Natural killer cell (primary cell): ENCODE measurements at regions not wholly inside any gene's neighbourhood (a gene's known extent, or its start where the extent isn't known, plus 50 kb on each side); places are given as distances from the start of the nearest gene placed in this dataset.
"Not testable (repeated sequence)": the region's sequence is repeated elsewhere in the genome, so short reads cannot be mapped to it uniquely, and the experiment has no call there.

Experiments
- ATAC-seq, 3 donors: fragments of 150-1000 bp in 2 of 3; fragments of 200-7000 bp in 1 of 3; cut with Tn5 transposase; 1 replicate in 1 of 3; 2 replicates in 2 of 3; pipeline ENCODE4 v1.10.0; 2021; ENCODE audit warnings: mild to moderate bottlenecking in 2 of 3, moderate library complexity in 2 of 3
- DNase-seq, 2 donors: peaks; one replicate each; pipeline versions ENCODE4 v3.0.0 to v3.0.0-alpha.2; 2013 to 2021; ENCODE audit warnings: mixed read lengths in 1 of 2
- H3K27ac ChIP-seq: one replicate; pipeline ENCODE4 v1.5.1; 2013; ENCODE audit warnings: mild to moderate bottlenecking, low read length
- H3K27me3 ChIP-seq: one replicate; pipeline ENCODE4 v1.6.1; 2013; ENCODE audit warnings: low read length; ENCODE audit not compliant: control insufficient read depth, insufficient read depth
- H3K36me3 ChIP-seq: one replicate; pipeline ENCODE4 v1.6.1; 2013; ENCODE audit warnings: low read length; ENCODE audit not compliant: control insufficient read depth, insufficient read depth
- H3K4me1 ChIP-seq: one replicate; pipeline ENCODE4 v1.6.1; 2013; ENCODE audit warnings: low read length; ENCODE audit not compliant: control insufficient read depth, insufficient read depth
- H3K4me3 ChIP-seq: one replicate; pipeline ENCODE4 v1.5.1; 2013; ENCODE audit warnings: low read length
- H3K9me3 ChIP-seq: one replicate; pipeline ENCODE4 v1.6.1; 2013; ENCODE audit warnings: low read length; ENCODE audit not compliant: control insufficient read depth, insufficient read depth
- H3K27ac Mint-ChIP-seq, 2 donors: one replicate each; pipeline ENCODE4 v1.8.0; 2022; ENCODE audit warnings: mild to moderate bottlenecking in 2 of 2, mixed read lengths in 2 of 2, moderate library complexity in 1 of 2
- H3K27me3 Mint-ChIP-seq, 2 donors: one replicate each; pipeline ENCODE4 v1.8.0; 2022; ENCODE audit warnings: low read depth in 2 of 2, mixed read lengths in 2 of 2
- H3K36me3 Mint-ChIP-seq: one replicate; pipeline ENCODE4 v1.8.0; 2022; ENCODE audit warnings: mixed read lengths
- H3K4me1 Mint-ChIP-seq, 2 donors: one replicate each; pipeline ENCODE4 v1.8.0; 2022; ENCODE audit warnings: mixed read lengths in 2 of 2
- H3K4me3 Mint-ChIP-seq: one replicate; pipeline ENCODE4 v1.8.0; 2022; ENCODE audit warnings: mild to moderate bottlenecking, moderate library complexity, mixed read lengths
- H3K9me3 Mint-ChIP-seq, 2 donors: one replicate each; pipeline ENCODE4 v1.8.0; 2022; ENCODE audit warnings: mixed read lengths in 2 of 2
- CTCF ChIP-seq: fragments of 200-600 bp; IDR thresholded peaks from one replicate; pipeline ENCODE4 v1.8.0; 2022; ENCODE audit warnings: antibody characterized with exemption
- WGBS: methylation state at CpG from one replicate; pipeline ENCODE4 v1.1.7; 2013; ENCODE audit warnings: missing lambda C conversion rate; ENCODE audit not compliant: insufficient coverage; 5-methylcytosine and 5-hydroxymethylcytosine counted together
- intact Hi-C: fragments of 100-400 bp; cut with micrococcal nuclease; formaldehyde crosslinking; loops from one replicate; pipeline ENCODE4 v1.14.2; 2022

- no peaks in the 10 kb centered on the region for H3K4me1 ChIP-seq
- no peak overlapping the region for H3K27ac ChIP-seq
- DNase-seq (no peak), ATAC-seq (no peak)
- H3K27me3 ChIP-seq: no peaks in the 10 kb centered on the region
- intact Hi-C loops: no loop called here
- Mint-ChIP-seq H3K36me3 (no peaks in the 10 kb centered on the region), H3K4me3 (no peak overlapping the region), H3K9me3 (peaks cover 7 to 16% of the 10 kb centered on the region in 2 donors), H3K4me1 (no peaks in the 10 kb centered on the region), H3K27me3 (no peaks in the 10 kb centered on the region), H3K27ac (no peak overlapping the region)
- H3K36me3 ChIP-seq: no peaks in the 10 kb centered on the region
- no peaks in the 10 kb centered on the region for H3K9me3 ChIP-seq
- no peak for TF ChIP-seq CTCF
- no CpG with 5 or more reads among the region's 1 CpG for WGBS
- H3K4me3 ChIP-seq: no peak overlapping the region
Measured at GRCh38 chr2:194483041-194483440, 1174.0 kb upstream of the SLC39A10 start.

GRCh38 chr2:194465641-194466040 is 1191.4 kb upstream of the SLC39A10 start:
- no peaks in the 10 kb centered on the region for H3K36me3 ChIP-seq
- Mint-ChIP-seq H3K27me3 (no peaks in the 10 kb centered on the region), H3K27ac (no peak overlapping the region), H3K4me3 (no peak overlapping the region), H3K36me3 (no peaks in the 10 kb centered on the region), H3K9me3 (peaks cover 8 to 18% of the 10 kb centered on the region in 2 donors), H3K4me1 (no peaks in the 10 kb centered on the region)
- H3K4me3 ChIP-seq: no peak overlapping the region
- no peaks in the 10 kb centered on the region for H3K9me3 ChIP-seq
- H3K27ac ChIP-seq: no peak overlapping the region
- intact Hi-C loops: no loop called here
- H3K4me1 ChIP-seq: no peaks in the 10 kb centered on the region
- ATAC-seq: no peak
- no peaks in the 10 kb centered on the region for H3K27me3 ChIP-seq
- 92% methylated on average over 3 of the region's 3 CpGs for WGBS
- DNase-seq: no peak
- TF ChIP-seq CTCF: no peak

- Histone ChIP-seq H3K27me3 (no peaks in the 10 kb centered on the region), H3K4me1 (no peaks in the 10 kb centered on the region), H3K4me3 (no peak overlapping the region), H3K27ac (no peak overlapping the region), H3K9me3 (no peaks in the 10 kb centered on the region), H3K36me3 (no peaks in the 10 kb centered on the region)
- Mint-ChIP-seq H3K27ac (no peak overlapping the region), H3K36me3 (no peaks in the 10 kb centered on the region), H3K4me1 (no peaks in the 10 kb centered on the region), H3K9me3 (peaks cover 8 to 19% of the 10 kb centered on the region in 2 donors), H3K4me3 (no peak overlapping the region), H3K27me3 (no peaks in the 10 kb centered on the region)
- WGBS: 96% methylated on average over 6 of the region's 8 CpGs
- intact Hi-C loops: no loop called here
- ATAC-seq (no peak), DNase-seq (no peak)
- no peak for TF ChIP-seq CTCF
Measured at GRCh38 chr2:194464964-194465638, 1191.9 kb upstream of the SLC39A10 start.

- intact Hi-C loops, H3K27me3 ChIP-seq: not testable (repeated sequence)
- no CpG with 5 or more reads among the region's 2 CpGs for WGBS
Measured at GRCh38 chr2:194462883-194463282, 1194.1 kb upstream of the SLC39A10 start.

More at GRCh38 chr2:194462883-194463282, 1194.1 kb upstream of the SLC39A10 start:
- H3K4me1 ChIP-seq, ATAC-seq, H3K27me3 Mint-ChIP-seq, H3K27ac ChIP-seq, H3K4me3 ChIP-seq, DNase-seq, H3K4me3 Mint-ChIP-seq, H3K36me3 ChIP-seq, H3K36me3 Mint-ChIP-seq, H3K9me3 ChIP-seq, H3K27ac Mint-ChIP-seq, H3K4me1 Mint-ChIP-seq: not testable (repeated sequence)
- H3K9me3 Mint-ChIP-seq: peaks cover 4 to 19% of the 10 kb centered on the region in 2 donors
